Adrenal gland (tissue), 5 donors: ENCODE measurements at regions not wholly inside any gene's neighbourhood (a gene's known extent, or its start where the extent isn't known, plus 50 kb on each side); places are given as distances from the start of the nearest gene placed in this dataset.

ENCODE experiments used
- POLR2A ChIP-seq, 2 donors: fragments of 450-650 bp; IDR thresholded peaks; one replicate each; pipeline ENCODE4 v1.6.1; 2017; ENCODE audit warnings: antibody characterized with exemption in 2 of 2, mild to moderate bottlenecking in 2 of 2, moderate library complexity in 1 of 2
- TF ChIP-seq, protein P1 (sequence below), 6 experiments: fragments of 450-650 bp in 4 of 6; fragments of 200-600 bp in 2 of 6; sonication (generic) in 1 of 6; IDR thresholded peaks; 1 replicate in 5 of 6; 2 replicates in 1 of 6; pipeline versions ENCODE4 v1.5.1 to v1.8.0; 2016 to 2021; ENCODE audit warnings: antibody characterized with exemption in 6 of 6, mild to moderate bottlenecking in 2 of 6, moderate library complexity in 1 of 6
- donor health status: DM: no; HTN: no; CAD: no.

DNA sequence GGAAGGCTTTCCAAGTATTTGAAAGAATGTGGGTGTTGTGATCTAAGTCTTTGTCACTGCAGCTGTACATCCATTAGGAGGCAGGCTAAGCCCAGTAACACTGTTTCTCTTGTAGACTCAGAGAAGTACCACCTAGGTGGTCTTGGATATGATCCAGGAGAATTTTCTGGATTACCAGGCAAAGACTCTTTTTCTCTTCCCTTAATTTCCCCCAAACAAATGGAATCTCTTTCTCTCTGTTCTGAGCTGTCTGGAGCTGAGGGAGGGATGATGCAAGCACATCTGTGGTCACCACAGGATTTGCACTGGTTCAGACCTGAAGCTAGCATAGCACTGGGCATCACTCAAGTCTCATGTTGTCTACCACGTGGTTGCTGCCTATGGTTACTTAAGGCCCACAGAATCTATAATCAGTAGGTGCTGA lies 227.6 kb downstream of the NECTIN3 start:
- TF ChIP-seq, protein P1, sequence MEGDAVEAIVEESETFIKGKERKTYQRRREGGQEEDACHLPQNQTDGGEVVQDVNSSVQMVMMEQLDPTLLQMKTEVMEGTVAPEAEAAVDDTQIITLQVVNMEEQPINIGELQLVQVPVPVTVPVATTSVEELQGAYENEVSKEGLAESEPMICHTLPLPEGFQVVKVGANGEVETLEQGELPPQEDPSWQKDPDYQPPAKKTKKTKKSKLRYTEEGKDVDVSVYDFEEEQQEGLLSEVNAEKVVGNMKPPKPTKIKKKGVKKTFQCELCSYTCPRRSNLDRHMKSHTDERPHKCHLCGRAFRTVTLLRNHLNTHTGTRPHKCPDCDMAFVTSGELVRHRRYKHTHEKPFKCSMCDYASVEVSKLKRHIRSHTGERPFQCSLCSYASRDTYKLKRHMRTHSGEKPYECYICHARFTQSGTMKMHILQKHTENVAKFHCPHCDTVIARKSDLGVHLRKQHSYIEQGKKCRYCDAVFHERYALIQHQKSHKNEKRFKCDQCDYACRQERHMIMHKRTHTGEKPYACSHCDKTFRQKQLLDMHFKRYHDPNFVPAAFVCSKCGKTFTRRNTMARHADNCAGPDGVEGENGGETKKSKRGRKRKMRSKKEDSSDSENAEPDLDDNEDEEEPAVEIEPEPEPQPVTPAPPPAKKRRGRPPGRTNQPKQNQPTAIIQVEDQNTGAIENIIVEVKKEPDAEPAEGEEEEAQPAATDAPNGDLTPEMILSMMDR (IDR thresholded peaks at IDR 0.05), result peak in 1 of 6 experiments; percentile 9
- TF ChIP-seq POLR2A (IDR thresholded peaks at IDR 0.05), result no peak
